NCI-H2196 treated with DMSO at 0.1 percent for 48 hours (cell line): ENCODE measurements at regions not wholly inside any gene's neighbourhood (a gene's known extent, or its start where the extent isn't known, plus 50 kb on each side); places are given as distances from the start of the nearest gene placed in this dataset.

Experiments used
- DNase-seq: peaks from one replicate; lab custom pipeline; 2025; ENCODE audit not compliant: unreplicated experiment; lab: John Stamatoyannopoulos, UW

- no peak for DNase-seq
These were observed 1011.8 kb upstream of the GBE1 start for GRCh38 chr3:82773207-82773606.

- DNase-seq, result no peak
These were observed 1003.1 kb upstream of the GBE1 start for GRCh38 chr3:82764521-82764920.

GRCh38 chr3:82761858-82762257 is 1000.4 kb upstream of the GBE1 start:
- no peak for DNase-seq

- no peak for DNase-seq
These were observed 984.1 kb upstream of the GBE1 start for GRCh38 chr3:82745544-82745943.

GRCh38 chr3:82743196-82743595 is 981.8 kb upstream of the GBE1 start:
- no peak for DNase-seq

- DNase-seq, result no peak
These were observed 979.9 kb upstream of the GBE1 start for GRCh38 chr3:82741346-82741745.

- no peak for DNase-seq
These were observed 977.9 kb upstream of the GBE1 start for GRCh38 chr3:82739390-82739789.

GRCh38 chr3:82736696-82737277 is 975.3 kb upstream of the GBE1 start:
- DNase-seq, result no peak

GRCh38 chr3:82715091-82715856 is 953.8 kb upstream of the GBE1 start:
- no peak for DNase-seq

- DNase-seq, result no peak
These were observed 945.6 kb upstream of the GBE1 start for GRCh38 chr3:82707035-82707434.

- DNase-seq, result no peak
These were observed 924.3 kb upstream of the GBE1 start for GRCh38 chr3:82685761-82686160.

- DNase-seq, result no peak
These were observed 915.0 kb upstream of the GBE1 start for GRCh38 chr3:82676356-82677026.

- DNase-seq, result no peak
These were observed 911.5 kb upstream of the GBE1 start for GRCh38 chr3:82672966-82673365.

- DNase-seq, result no peak
These were observed 910.0 kb upstream of the GBE1 start for GRCh38 chr3:82671466-82671865.

GRCh38 chr3:82654708-82655107 is 893.3 kb upstream of the GBE1 start:
- DNase-seq, result no peak

- no peak for DNase-seq
These were observed 882.5 kb upstream of the GBE1 start for GRCh38 chr3:82643948-82644347.

GRCh38 chr3:82641701-82642100 is 880.3 kb upstream of the GBE1 start:
- no peak for DNase-seq

- no peak for DNase-seq
These were observed 878.8 kb upstream of the GBE1 start for GRCh38 chr3:82640254-82640653.

- no peak for DNase-seq
These were observed 876.1 kb upstream of the GBE1 start for GRCh38 chr3:82637574-82637973.

GRCh38 chr3:82636177-82636576 is 874.7 kb upstream of the GBE1 start:
- DNase-seq, result no peak

GRCh38 chr3:82633319-82633718 is 871.9 kb upstream of the GBE1 start:
- no peak for DNase-seq

- DNase-seq, result no peak
These were observed 868.5 kb upstream of the GBE1 start for GRCh38 chr3:82629937-82630336.
